ENCODE measurements at regions not wholly inside any gene's neighbourhood (a gene's known extent, or its start where the extent isn't known, plus 50 kb on each side); places are given as distances from the start of the nearest gene placed in this dataset.

- H3K36me3 ChIP-seq (ENCODE audit: insufficient read depth, low read depth, low read length) = no peaks in the 10 kb centered on the region
- no peak overlapping the region for H3K27ac ChIP-seq (ENCODE audit: low read length)
- no peak overlapping the region for H3K9ac ChIP-seq (ENCODE audit: low read depth, low read length)
- no peaks in the 10 kb centered on the region for H3K4me1 ChIP-seq (ENCODE audit: insufficient read depth, low read length)
- no peak overlapping the region for H3K4me3 ChIP-seq (ENCODE audit: low read length)
- H3K9me3 ChIP-seq (ENCODE audit: insufficient read depth, low read depth, low read length) = no peaks in the 10 kb centered on the region
- no peaks in the 10 kb centered on the region for H3K27me3 ChIP-seq (ENCODE audit: insufficient read depth, low read length)
Observed at GRCh38 chrX:933611-934010, 278.8 kb downstream of the CRLF2 start.

- no peaks in the 10 kb centered on the region; the same call in 1 of the 2 replicates for H3K9me3 ChIP-seq (ENCODE audit: insufficient read depth, low read depth, low read length)
- H3K4me1 ChIP-seq (ENCODE audit: insufficient read depth, low read length) = no peaks in the 10 kb centered on the region
- H3K27ac ChIP-seq (ENCODE audit: low read length) = no peak overlapping the region
- H3K4me3 ChIP-seq (ENCODE audit: low read length) = no peak overlapping the region
- no peak overlapping the region for H3K9ac ChIP-seq (ENCODE audit: low read depth, low read length)
- no peaks in the 10 kb centered on the region for H3K27me3 ChIP-seq (ENCODE audit: insufficient read depth, low read length)
- no peaks in the 10 kb centered on the region for H3K36me3 ChIP-seq (ENCODE audit: insufficient read depth, low read depth, low read length)
Observed at GRCh38 chrX:928606-929005, 283.8 kb downstream of the CRLF2 start.

GRCh38 chrX:926991-927390 is 285.5 kb downstream of the CRLF2 start:
- no peak overlapping the region for H3K9ac ChIP-seq (ENCODE audit: low read depth, low read length)
- H3K4me3 ChIP-seq (ENCODE audit: low read length) = no peak overlapping the region
- no peak overlapping the region for H3K27ac ChIP-seq (ENCODE audit: low read length)
- H3K27me3 ChIP-seq (ENCODE audit: insufficient read depth, low read length) = no peaks in the 10 kb centered on the region
- H3K9me3 ChIP-seq (ENCODE audit: insufficient read depth, low read depth, low read length) = no peaks in the 10 kb centered on the region; the same call in 1 of the 2 replicates
- H3K36me3 ChIP-seq (ENCODE audit: insufficient read depth, low read depth, low read length) = no peaks in the 10 kb centered on the region
- H3K4me1 ChIP-seq (ENCODE audit: insufficient read depth, low read length) = no peaks in the 10 kb centered on the region

- Histone ChIP-seq H3K9ac (ENCODE audit: low read depth, low read length) (no peak overlapping the region), H3K27me3 (ENCODE audit: insufficient read depth, low read length) (no peaks in the 10 kb centered on the region), H3K4me3 (ENCODE audit: low read length) (no peak overlapping the region), H3K36me3 (ENCODE audit: insufficient read depth, low read depth, low read length) (no peaks in the 10 kb centered on the region), H3K4me1 (ENCODE audit: insufficient read depth, low read length) (no peaks in the 10 kb centered on the region), H3K27ac (ENCODE audit: low read length) (no peak overlapping the region), H3K9me3 (ENCODE audit: insufficient read depth, low read depth, low read length) (no peaks in the 10 kb centered on the region; the same call in 1 of the 2 replicates)
Observed at GRCh38 chrX:926070-926469, 286.4 kb downstream of the CRLF2 start.

GRCh38 chrX:925652-926061 is 286.8 kb downstream of the CRLF2 start:
- H3K27ac ChIP-seq (ENCODE audit: low read length) = no peak overlapping the region
- H3K27me3 ChIP-seq (ENCODE audit: insufficient read depth, low read length) = no peaks in the 10 kb centered on the region
- H3K9me3 ChIP-seq (ENCODE audit: insufficient read depth, low read depth, low read length) = no peaks in the 10 kb centered on the region; the same call in 1 of the 2 replicates
- H3K4me3 ChIP-seq (ENCODE audit: low read length) = no peak overlapping the region
- H3K36me3 ChIP-seq (ENCODE audit: insufficient read depth, low read depth, low read length) = no peaks in the 10 kb centered on the region
- no peak overlapping the region for H3K9ac ChIP-seq (ENCODE audit: low read depth, low read length)
- no peaks in the 10 kb centered on the region for H3K4me1 ChIP-seq (ENCODE audit: insufficient read depth, low read length)

GRCh38 chrX:925094-925493 is 287.4 kb downstream of the CRLF2 start:
- no peak overlapping the region for H3K4me3 ChIP-seq (ENCODE audit: low read length)
- no peak overlapping the region for H3K27ac ChIP-seq (ENCODE audit: low read length)
- no peaks in the 10 kb centered on the region; the same call in 1 of the 2 replicates for H3K9me3 ChIP-seq (ENCODE audit: insufficient read depth, low read depth, low read length)
- H3K36me3 ChIP-seq (ENCODE audit: insufficient read depth, low read depth, low read length) = no peaks in the 10 kb centered on the region
- no peaks in the 10 kb centered on the region for H3K4me1 ChIP-seq (ENCODE audit: insufficient read depth, low read length)
- H3K27me3 ChIP-seq (ENCODE audit: insufficient read depth, low read length) = no peaks in the 10 kb centered on the region
- H3K9ac ChIP-seq (ENCODE audit: low read depth, low read length) = no peak overlapping the region

GRCh38 chrX:924017-924416 is 288.4 kb downstream of the CRLF2 start:
- no peak overlapping the region for H3K4me3 ChIP-seq (ENCODE audit: low read length)
- no peaks in the 10 kb centered on the region for H3K27me3 ChIP-seq (ENCODE audit: insufficient read depth, low read length)
- H3K27ac ChIP-seq (ENCODE audit: low read length) = no peak overlapping the region
- H3K36me3 ChIP-seq (ENCODE audit: insufficient read depth, low read depth, low read length) = no peaks in the 10 kb centered on the region
- H3K9me3 ChIP-seq (ENCODE audit: insufficient read depth, low read depth, low read length) = no peaks in the 10 kb centered on the region; the same call in 1 of the 2 replicates
- H3K4me1 ChIP-seq (ENCODE audit: insufficient read depth, low read length) = no peaks in the 10 kb centered on the region
- no peak overlapping the region for H3K9ac ChIP-seq (ENCODE audit: low read depth, low read length)

- H3K9me3 ChIP-seq (ENCODE audit: insufficient read depth, low read depth, low read length) = no peaks in the 10 kb centered on the region
- H3K4me3 ChIP-seq (ENCODE audit: low read length) = no peak overlapping the region
- no peaks in the 10 kb centered on the region for H3K36me3 ChIP-seq (ENCODE audit: insufficient read depth, low read depth, low read length)
- H3K4me1 ChIP-seq (ENCODE audit: insufficient read depth, low read length) = no peaks in the 10 kb centered on the region
- no peak overlapping the region for H3K9ac ChIP-seq (ENCODE audit: low read depth, low read length)
- no peak overlapping the region for H3K27ac ChIP-seq (ENCODE audit: low read length)
- no peaks in the 10 kb centered on the region for H3K27me3 ChIP-seq (ENCODE audit: insufficient read depth, low read length)
Observed at GRCh38 chrX:920234-920799, 289.7 kb downstream of the SHOX start.

- no peaks in the 10 kb centered on the region for H3K36me3 ChIP-seq (ENCODE audit: insufficient read depth, low read depth, low read length)
- H3K9ac ChIP-seq (ENCODE audit: low read depth, low read length) = no peak overlapping the region
- H3K4me3 ChIP-seq (ENCODE audit: low read length) = no peak overlapping the region
- no peak overlapping the region for H3K27ac ChIP-seq (ENCODE audit: low read length)
- H3K4me1 ChIP-seq (ENCODE audit: insufficient read depth, low read length) = no peaks in the 10 kb centered on the region
- H3K27me3 ChIP-seq (ENCODE audit: insufficient read depth, low read length) = no peaks in the 10 kb centered on the region
- peaks cover 7% of the 10 kb centered on the region; the same call in 1 of the 2 replicates for H3K9me3 ChIP-seq (ENCODE audit: insufficient read depth, low read depth, low read length)
Observed at GRCh38 chrX:916230-916599, 285.6 kb downstream of the SHOX start.

GRCh38 chrX:915427-916229 is 285.0 kb downstream of the SHOX start:
- H3K9ac ChIP-seq (ENCODE audit: low read depth, low read length) = no peak overlapping the region
- H3K27me3 ChIP-seq (ENCODE audit: insufficient read depth, low read length) = no peaks in the 10 kb centered on the region
- H3K27ac ChIP-seq (ENCODE audit: low read length) = no peak overlapping the region
- H3K4me3 ChIP-seq (ENCODE audit: low read length) = no peak overlapping the region
- H3K4me1 ChIP-seq (ENCODE audit: insufficient read depth, low read length) = no peaks in the 10 kb centered on the region
- H3K9me3 ChIP-seq (ENCODE audit: insufficient read depth, low read depth, low read length) = peaks cover 7% of the 10 kb centered on the region; the same call in 1 of the 2 replicates
- no peaks in the 10 kb centered on the region for H3K36me3 ChIP-seq (ENCODE audit: insufficient read depth, low read depth, low read length)

GRCh38 chrX:914206-914605 is 283.6 kb downstream of the SHOX start:
- no peaks in the 10 kb centered on the region for H3K4me1 ChIP-seq (ENCODE audit: insufficient read depth, low read length)
- no peak overlapping the region for H3K27ac ChIP-seq (ENCODE audit: low read length)
- peaks cover 8% of the 10 kb centered on the region; the same call in 1 of the 2 replicates for H3K9me3 ChIP-seq (ENCODE audit: insufficient read depth, low read depth, low read length)
- H3K9ac ChIP-seq (ENCODE audit: low read depth, low read length) = no peak overlapping the region
- no peaks in the 10 kb centered on the region for H3K36me3 ChIP-seq (ENCODE audit: insufficient read depth, low read depth, low read length)
- H3K27me3 ChIP-seq (ENCODE audit: insufficient read depth, low read length) = no peaks in the 10 kb centered on the region
- no peak overlapping the region for H3K4me3 ChIP-seq (ENCODE audit: low read length)

GRCh38 chrX:912677-913076 is 282.1 kb downstream of the SHOX start:
- Histone ChIP-seq H3K9me3 (ENCODE audit: insufficient read depth, low read depth, low read length) (peaks cover 10% of the 10 kb centered on the region; the same call in 1 of the 2 replicates), H3K4me3 (ENCODE audit: low read length) (no peak overlapping the region), H3K4me1 (ENCODE audit: insufficient read depth, low read length) (no peaks in the 10 kb centered on the region), H3K9ac (ENCODE audit: low read depth, low read length) (no peak overlapping the region), H3K27ac (ENCODE audit: low read length) (no peak overlapping the region), H3K36me3 (ENCODE audit: insufficient read depth, low read depth, low read length) (no peaks in the 10 kb centered on the region), H3K27me3 (ENCODE audit: insufficient read depth, low read length) (no peaks in the 10 kb centered on the region)

Data from iPS-20b (cell line).